Neural progenitor cell (in vitro differentiated cells): ENCODE measurements at regions not wholly inside any gene's neighbourhood (a gene's known extent, or its start where the extent isn't known, plus 50 kb on each side); places are given as distances from the start of the nearest gene placed in this dataset.

ENCODE experiments used
- EZH2 ChIP-seq: fragments of 200-600 bp; sonication (generic); IDR thresholded peaks from 2 replicates; pipeline ENCODE4 v1.6.1; 2017; ENCODE audit warnings: antibody characterized with exemption, mild to moderate bottlenecking, moderate library complexity
- EZH2phosphoT487 ChIP-seq: fragments of 200-600 bp; sonication (generic); IDR thresholded peaks from 2 replicates; pipeline ENCODE4 v1.6.1; 2017; ENCODE audit warnings: antibody characterized with exemption

DNA sequence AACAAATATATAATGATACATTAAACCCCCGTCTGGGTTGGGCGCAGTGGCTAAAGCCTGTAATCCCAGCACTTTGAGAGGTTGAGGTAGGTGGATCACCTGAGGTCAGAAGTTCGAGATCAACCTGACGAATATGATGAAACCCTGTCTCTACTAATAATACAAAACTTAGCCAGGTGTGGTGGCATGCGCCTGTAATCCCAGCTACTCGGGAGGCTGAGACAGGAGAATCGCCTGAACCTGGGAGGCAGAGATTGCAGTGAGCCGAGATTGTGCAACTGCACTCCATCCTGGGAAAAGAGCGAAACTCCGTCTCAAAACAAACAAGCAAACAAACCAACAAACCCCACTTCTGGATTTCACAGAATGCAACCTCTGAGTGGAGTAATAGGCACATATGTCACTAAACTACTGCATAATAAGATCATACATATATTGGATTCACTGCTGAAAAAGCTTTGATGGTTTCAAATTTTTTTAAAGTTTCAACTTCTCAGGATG is 718.2 kb downstream of the SI start:
- TF ChIP-seq EZH2phosphoT487, result no peak
- TF ChIP-seq EZH2, result no peak
